HG03025 (cell line): ENCODE measurements at regions not wholly inside any gene's neighbourhood (a gene's known extent, or its start where the extent isn't known, plus 50 kb on each side); places are given as distances from the start of the nearest gene placed in this dataset.

ENCODE experiments used
- ATAC-seq: cut with Tn5 transposase; IDR thresholded peaks from one replicate; pipeline ENCODE4 v1.9.1; 2021; ENCODE audit warnings: mild to moderate bottlenecking, moderate library complexity; ENCODE audit not compliant: unreplicated experiment, low FRiP score

DNA sequence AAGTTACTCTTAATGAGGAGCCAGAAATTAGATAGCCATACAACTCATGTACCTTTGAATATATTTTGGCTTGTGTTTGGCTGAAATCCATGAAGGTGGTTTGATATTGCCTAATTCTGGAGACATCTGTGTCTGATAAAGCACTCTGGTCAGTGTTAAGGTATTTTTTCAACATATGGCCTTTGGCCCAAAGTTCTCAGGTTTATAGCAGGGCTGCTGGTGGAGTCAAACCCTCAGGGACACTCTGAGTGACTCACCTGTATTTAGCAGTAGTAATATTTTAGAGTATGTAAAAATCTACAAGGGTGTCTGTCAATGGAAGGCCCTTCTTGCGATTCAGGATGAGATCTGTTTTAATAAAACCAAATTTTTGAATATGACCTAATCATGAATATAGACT is 666.5 kb downstream of the SLC4A3 start:
- ATAC-seq: no peak

- ATAC-seq: no peak
Measured at GRCh38 chr2:220296174-220296573, 668.7 kb downstream of the SLC4A3 start.

DNA sequence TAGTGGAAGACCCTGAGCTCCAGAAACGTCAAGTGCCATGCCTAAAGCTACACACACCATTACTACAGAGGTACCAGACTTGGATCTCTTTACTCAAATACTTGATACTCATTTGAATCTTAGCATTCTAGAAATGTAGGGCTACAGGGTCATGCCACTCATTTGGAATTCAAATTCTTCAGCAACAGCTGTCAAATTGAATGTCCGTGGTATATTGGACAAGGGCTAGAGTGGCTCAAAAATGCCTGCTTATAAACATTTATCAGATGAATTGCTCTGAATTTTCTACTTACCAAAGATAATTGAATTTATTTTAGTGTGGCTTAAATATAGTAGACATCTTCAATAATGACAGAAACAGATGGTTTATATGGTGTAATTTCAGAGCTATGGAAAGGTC is 669.7 kb downstream of the SLC4A3 start:
- ATAC-seq: no peak

- ATAC-seq: no peak
Measured at GRCh38 chr2:220300806-220301205, 673.4 kb downstream of the SLC4A3 start.

DNA sequence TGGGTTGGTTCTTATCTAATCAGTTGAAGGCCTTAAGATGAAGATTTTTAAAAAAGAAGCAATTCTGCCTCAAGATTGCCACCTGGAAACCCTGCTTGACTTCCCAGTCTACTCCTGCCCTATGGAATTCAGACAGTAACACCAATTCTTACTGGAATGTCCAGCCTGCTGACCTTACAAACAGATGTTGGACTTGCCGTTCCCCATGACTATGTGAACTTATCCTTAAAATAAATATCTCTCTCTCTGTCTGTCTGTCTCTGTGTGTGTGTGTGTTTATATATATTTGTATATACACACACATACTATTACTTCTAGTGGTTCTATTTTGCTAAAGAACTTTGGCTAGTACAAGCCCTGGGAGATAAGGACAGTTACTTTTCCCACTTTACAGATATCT is 675.3 kb downstream of the SLC4A3 start:
- no peak for ATAC-seq

DNA sequence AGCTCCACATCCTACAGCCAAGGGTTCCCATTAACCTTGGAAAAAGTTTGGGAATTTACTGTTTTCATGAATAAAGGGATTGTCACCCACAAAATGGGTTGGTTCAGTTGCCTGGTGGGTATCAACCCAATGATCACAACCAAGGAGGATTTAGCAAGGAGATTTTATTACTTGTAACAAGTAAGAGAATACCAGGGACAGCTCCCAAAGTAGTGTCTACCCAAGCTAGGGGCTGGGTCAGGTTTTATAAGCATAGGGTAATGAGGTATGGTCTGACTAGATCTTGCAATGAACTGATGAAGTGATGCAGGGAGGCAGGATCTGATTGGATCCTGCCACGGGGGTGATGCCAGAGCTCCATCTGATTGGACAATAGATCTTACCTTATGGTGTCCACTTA is 681.8 kb downstream of the SLC4A3 start:
- ATAC-seq: no peak

DNA sequence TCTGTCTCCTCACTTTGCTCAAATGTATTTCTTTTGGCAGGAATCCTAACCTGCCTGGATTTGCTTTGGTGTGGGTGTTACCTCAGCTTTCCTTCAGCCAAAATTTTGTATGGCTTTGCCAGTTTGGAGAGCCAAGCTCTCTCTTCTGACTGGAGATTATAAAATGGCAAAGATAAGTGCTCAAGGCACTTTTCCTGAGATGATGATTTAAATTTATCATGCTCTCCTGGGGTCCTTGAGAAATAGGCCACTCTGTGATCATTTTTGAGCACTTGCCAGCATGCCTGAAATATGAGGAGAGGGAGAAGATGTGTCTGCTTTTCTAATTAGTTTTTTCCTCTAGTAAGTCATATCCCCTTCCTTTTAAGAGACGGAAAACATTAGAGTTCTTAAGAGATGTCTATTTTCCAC is 683.0 kb downstream of the SLC4A3 start:
- no peak for ATAC-seq

DNA sequence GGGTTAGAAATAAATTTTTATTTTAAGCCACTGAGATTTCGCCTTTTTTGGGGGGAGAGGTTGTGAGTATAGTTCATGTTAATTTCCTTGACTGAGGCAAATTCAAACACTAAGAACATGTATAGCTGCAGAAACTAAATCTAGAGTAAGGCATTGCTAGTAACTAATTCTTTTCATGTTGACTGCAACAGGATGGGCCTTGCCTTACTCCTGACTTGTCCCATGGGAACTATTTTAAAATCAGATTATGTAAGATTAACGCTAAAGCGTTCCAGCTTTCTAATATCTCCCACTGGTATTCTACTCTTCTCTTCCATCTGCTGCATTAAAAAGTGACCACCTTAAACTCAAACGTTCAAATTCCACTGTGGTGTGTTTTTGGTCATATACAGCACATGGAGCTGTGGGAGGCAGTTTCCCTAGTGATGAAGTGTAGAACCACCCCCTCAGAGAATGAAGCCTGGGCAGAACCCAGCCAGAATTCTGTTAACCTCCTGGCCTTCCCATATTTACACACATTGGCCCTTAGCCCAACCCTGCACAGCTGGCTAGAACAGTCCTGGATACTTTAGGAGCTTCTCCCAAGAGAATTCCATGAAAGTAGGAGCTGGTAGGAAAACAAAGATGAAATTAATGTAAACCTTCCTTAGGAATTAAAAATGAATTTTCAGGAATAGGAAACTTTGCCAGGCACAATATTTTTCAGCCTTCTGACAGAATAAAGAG is 687.8 kb downstream of the SLC4A3 start:
- ATAC-seq: no peak

GRCh38 chr2:220318037-220318436 is 690.6 kb downstream of the SLC4A3 start:
- no peak for ATAC-seq

GRCh38 chr2:220318508-220318907 is 691.1 kb downstream of the SLC4A3 start:
- ATAC-seq: no peak

GRCh38 chr2:220320326-220320725 is 692.9 kb downstream of the SLC4A3 start:
- no peak for ATAC-seq

DNA sequence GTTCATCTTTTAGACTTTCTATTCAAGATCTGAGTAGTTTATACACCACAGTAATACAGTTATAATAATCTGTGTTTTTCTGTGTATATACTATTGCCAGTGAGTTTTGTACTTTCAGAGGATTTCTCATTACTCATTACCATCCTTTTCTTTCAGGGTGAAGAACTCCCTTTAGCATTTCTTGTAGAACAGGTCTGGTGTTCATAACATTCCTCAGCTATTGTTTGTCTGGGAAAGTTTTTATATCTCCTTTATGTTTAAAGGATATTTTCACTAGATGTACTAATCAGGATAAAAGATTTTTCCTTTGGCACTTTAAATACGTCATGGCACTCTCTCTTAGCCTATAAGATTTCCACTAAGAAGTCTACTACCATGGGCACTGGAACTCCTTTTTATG is 705.5 kb downstream of the SLC4A3 start:
- ATAC-seq: no peak

- no peak for ATAC-seq
Measured at GRCh38 chr2:220334210-220334609, 706.8 kb downstream of the SLC4A3 start.

- ATAC-seq: no peak
Measured at GRCh38 chr2:220334871-220335590, 707.6 kb downstream of the SLC4A3 start.

- ATAC-seq: no peak
Measured at GRCh38 chr2:220335591-220335915, 708.1 kb downstream of the SLC4A3 start.

- no peak for ATAC-seq
Measured at GRCh38 chr2:220336771-220337170, 709.3 kb downstream of the SLC4A3 start.

DNA sequence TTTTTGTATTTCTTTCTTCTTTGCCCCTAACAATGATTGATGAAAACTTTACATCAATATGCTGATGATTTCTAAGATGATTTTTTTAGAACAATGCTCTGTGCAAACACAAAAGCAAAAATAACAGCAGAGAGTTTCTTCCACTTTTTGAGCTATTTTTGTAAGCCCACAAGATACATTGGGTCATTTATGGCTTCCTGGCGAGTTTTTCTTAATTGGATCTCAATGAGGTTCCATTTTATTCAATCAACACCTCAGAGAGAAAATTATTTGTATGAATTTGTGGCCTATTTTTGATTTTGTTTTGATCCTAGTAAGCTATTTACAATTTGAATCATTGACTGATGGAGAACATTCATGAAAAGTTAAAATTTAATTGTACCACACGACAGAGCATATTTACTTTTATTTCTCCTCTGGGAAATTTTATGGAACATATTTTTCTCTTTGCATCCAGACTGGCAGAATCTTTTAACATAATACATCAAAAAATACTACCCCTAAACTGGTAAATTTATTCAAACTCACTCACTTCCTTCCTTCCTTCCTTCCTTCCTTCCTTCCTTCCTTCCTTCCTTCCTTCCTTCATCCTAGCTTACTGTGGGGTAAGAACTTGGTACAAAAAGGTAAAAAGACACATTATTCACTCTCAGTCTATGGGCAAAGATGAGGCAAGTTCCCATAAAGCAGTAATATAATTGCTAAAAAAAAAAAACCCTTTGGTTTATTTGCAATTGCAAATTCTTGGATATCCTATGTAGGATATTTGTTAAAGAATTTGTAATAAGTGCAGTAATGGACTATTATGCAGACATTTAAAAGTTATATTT is 710.4 kb downstream of the SLC4A3 start:
- ATAC-seq: no peak

GRCh38 chr2:220341014-220341413 is 713.6 kb downstream of the SLC4A3 start:
- ATAC-seq: no peak

GRCh38 chr2:220346919-220347318 is 719.5 kb downstream of the SLC4A3 start:
- no peak for ATAC-seq

- ATAC-seq: no peak
Measured at GRCh38 chr2:220347626-220348025, 720.2 kb downstream of the SLC4A3 start.

DNA sequence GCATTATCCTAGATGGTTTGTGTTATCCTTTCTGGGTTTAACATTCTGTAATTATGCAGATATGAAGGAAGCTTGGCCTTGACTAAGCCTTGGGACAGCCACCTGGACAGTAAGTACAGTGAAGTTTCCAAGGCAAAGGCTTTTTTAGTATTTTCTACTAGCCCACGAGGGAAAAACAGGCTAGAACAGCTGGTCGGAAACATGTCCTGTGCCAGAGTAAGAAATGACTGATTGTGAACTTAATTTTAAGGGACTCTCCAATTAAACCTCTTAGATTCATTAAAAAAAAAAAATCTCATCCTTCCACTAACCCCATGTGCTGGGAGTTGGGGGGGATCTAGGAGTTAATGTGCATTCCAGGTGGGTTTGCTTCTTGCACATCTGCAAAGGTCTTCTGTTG is 720.8 kb downstream of the SLC4A3 start:
- ATAC-seq: no peak
